IPS-20b (cell line): ENCODE measurements at regions not wholly inside any gene's neighbourhood (a gene's known extent, or its start where the extent isn't known, plus 50 kb on each side); places are given as distances from the start of the nearest gene placed in this dataset.

Experiments
- H3K27ac ChIP-seq: one replicate; pipeline ENCODE4 v1.5.1; 2013; ENCODE audit warnings: low read length
- H3K27me3 ChIP-seq: 2 replicates; pipeline ENCODE4 v1.6.1; 2013; ENCODE audit warnings: mild to moderate bottlenecking, low read length, inconsistent platforms; ENCODE audit not compliant: insufficient read depth
- H3K36me3 ChIP-seq: 2 replicates; pipeline ENCODE4 v1.6.1; 2013; ENCODE audit warnings: low read depth, mild to moderate bottlenecking, inconsistent platforms, low read length, moderate library complexity; ENCODE audit not compliant: insufficient read depth
- H3K4me1 ChIP-seq: 2 replicates; pipeline ENCODE4 v1.6.1; 2013; ENCODE audit warnings: mild to moderate bottlenecking, control low read depth, inconsistent platforms, low read length, moderate library complexity; ENCODE audit not compliant: insufficient read depth
- H3K4me3 ChIP-seq: 2 replicates; pipeline ENCODE4 v1.5.1; 2013; ENCODE audit warnings: mild to moderate bottlenecking, low read length, inconsistent platforms
- H3K9ac ChIP-seq: 2 replicates; pipeline ENCODE4 v1.6.1; 2013; ENCODE audit warnings: low read depth, mild to moderate bottlenecking, inconsistent platforms, low read length, moderate library complexity
- H3K9me3 ChIP-seq: 2 replicates; pipeline ENCODE4 v1.6.1; 2013; ENCODE audit warnings: mild to moderate bottlenecking, low read depth, low read length, inconsistent platforms; ENCODE audit not compliant: insufficient read depth

GRCh38 chr1:112778137-112778536 lies 63.0 kb upstream of the PPM1J start:
- Histone ChIP-seq H3K27me3 (no peaks in the 10 kb centered on the region), H3K36me3 (no peaks in the 10 kb centered on the region), H3K9me3 (peaks cover 8% of the 10 kb centered on the region), H3K9ac (no peak overlapping the region), H3K4me1 (no peaks in the 10 kb centered on the region), H3K4me3 (no peak overlapping the region), H3K27ac (no peak overlapping the region)

- no peaks in the 10 kb centered on the region for H3K27me3 ChIP-seq
- H3K4me1 ChIP-seq: no peaks in the 10 kb centered on the region
- no peaks in the 10 kb centered on the region for H3K9me3 ChIP-seq
- no peak overlapping the region for H3K9ac ChIP-seq
- no peak overlapping the region for H3K27ac ChIP-seq
- no peaks in the 10 kb centered on the region for H3K36me3 ChIP-seq
- no peak overlapping the region for H3K4me3 ChIP-seq
Measured at GRCh38 chr1:112776688-112777087, 61.6 kb upstream of the PPM1J start.

- Histone ChIP-seq H3K9me3 (0 out of 2 replicates have a peak, but pooled peaks cover under 1% of the 10 kb centered on the region), H3K4me1 (no peaks in the 10 kb centered on the region; the same call in 1 of the 2 replicates), H3K27ac (no peak overlapping the region), H3K9ac (no peak overlapping the region), H3K27me3 (no peaks in the 10 kb centered on the region), H3K4me3 (no peak overlapping the region), H3K36me3 (no peaks in the 10 kb centered on the region)
Measured at GRCh38 chr1:112772781-112773180, 57.6 kb upstream of the PPM1J start.

- no peaks in the 10 kb centered on the region for H3K27me3 ChIP-seq
- H3K27ac ChIP-seq: no peak overlapping the region
Measured at GRCh38 chr1:112770724-112771123, 55.6 kb upstream of the PPM1J start.

GRCh38 chr1:112769611-112770010 lies 54.5 kb upstream of the PPM1J start:
- H3K9me3 ChIP-seq: 0 out of 2 replicates have a peak, but pooled peaks cover 3% of the 10 kb centered on the region
- H3K4me3 ChIP-seq: no peak overlapping the region
- H3K36me3 ChIP-seq: no peaks in the 10 kb centered on the region
- H3K27ac ChIP-seq: no peak overlapping the region
- H3K9ac ChIP-seq: no peak overlapping the region
- H3K4me1 ChIP-seq: no peaks in the 10 kb centered on the region; the same call in none of the 2 replicates
- H3K27me3 ChIP-seq: no peaks in the 10 kb centered on the region

More at GRCh38 chr1:112770724-112771123, 55.6 kb upstream of the PPM1J start:
- H3K9ac ChIP-seq: no peak overlapping the region
- no peak overlapping the region for H3K4me3 ChIP-seq
- H3K9me3 ChIP-seq: 0 out of 2 replicates have a peak, but pooled peaks cover 3% of the 10 kb centered on the region
- no peaks in the 10 kb centered on the region; the same call in 1 of the 2 replicates for H3K4me1 ChIP-seq
- no peaks in the 10 kb centered on the region for H3K36me3 ChIP-seq

GRCh38 chr1:112767646-112768045 lies 52.5 kb upstream of the PPM1J start:
- H3K4me3 ChIP-seq: no peak overlapping the region
- no peaks in the 10 kb centered on the region for H3K27me3 ChIP-seq
- H3K9ac ChIP-seq: no peak overlapping the region
- no peaks in the 10 kb centered on the region for H3K36me3 ChIP-seq
- 0 out of 2 replicates have a peak, but pooled peaks cover 3% of the 10 kb centered on the region for H3K9me3 ChIP-seq
- peaks cover 8% of the 10 kb centered on the region for H3K4me1 ChIP-seq
- H3K27ac ChIP-seq: no peak overlapping the region
